ENCODE measurements at regions not wholly inside any gene's neighbourhood (a gene's known extent, or its start where the extent isn't known, plus 50 kb on each side); places are given as distances from the start of the nearest gene placed in this dataset.
"Not testable (repeated sequence)": the region's sequence is repeated elsewhere in the genome, so short reads cannot be mapped to it uniquely, and the experiment has no call there.

DNA sequence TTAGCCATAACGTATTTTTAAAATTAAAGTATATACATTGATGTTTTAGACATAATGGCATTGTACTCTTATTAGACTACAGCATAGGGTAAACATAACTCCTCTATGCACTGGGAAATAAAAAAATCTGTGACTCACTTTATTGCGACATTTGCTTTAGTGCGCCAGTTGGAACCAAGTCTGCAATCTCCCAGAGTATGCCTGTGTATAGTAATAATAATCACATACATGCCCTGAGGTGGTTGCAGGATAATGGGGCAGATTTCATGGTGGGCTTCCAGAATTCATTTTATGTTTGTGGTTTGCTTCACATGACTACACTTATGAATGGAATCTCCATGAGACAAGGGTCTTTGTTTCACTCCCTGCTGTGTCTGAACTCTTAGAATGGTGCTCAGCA is 66.9 kb upstream of the N4BP1 start:
- Mint-ChIP-seq H3K27ac (no peak overlapping the region), H3K9me3 (no peaks in the 10 kb centered on the region), H3K4me3 (no peak overlapping the region), H3K36me3 (ENCODE audit: low read depth) (no peaks in the 10 kb centered on the region), H3K27me3 (peaks cover 9% of the 10 kb centered on the region), H3K4me1 (no peaks in the 10 kb centered on the region)
- no peak for DNase-seq
- ChIA-PET POLR2A (no interaction called here), CTCF (no interaction called here)

DNA sequence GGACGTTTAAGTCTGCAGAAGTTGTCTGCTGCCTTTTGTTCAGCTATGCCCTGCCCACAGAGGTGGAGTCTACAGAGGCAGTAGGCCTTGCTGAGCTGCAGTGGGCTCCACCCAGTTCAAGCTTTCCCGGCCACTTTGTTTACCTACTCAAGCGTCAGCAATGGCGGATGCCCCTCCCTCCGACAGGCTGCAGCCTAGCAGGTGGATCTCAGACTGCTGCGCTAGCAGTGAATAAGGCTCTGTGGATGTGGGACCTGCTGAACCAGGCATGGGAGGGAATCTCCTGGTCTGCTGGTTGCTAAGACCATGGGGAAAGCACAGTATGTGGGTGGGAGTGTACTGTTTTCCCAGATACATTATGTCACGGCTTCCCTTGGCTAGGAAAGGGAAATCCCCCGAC is 58.2 kb upstream of the N4BP1 start:
- CTCF ChIA-PET; H3K4me1 Mint-ChIP-seq; H3K27ac Mint-ChIP-seq; H3K9me3 Mint-ChIP-seq; H3K4me3 Mint-ChIP-seq; H3K36me3 Mint-ChIP-seq (ENCODE audit: low read depth); POLR2A ChIA-PET; H3K27me3 Mint-ChIP-seq; DNase-seq: not testable (repeated sequence)

DNA sequence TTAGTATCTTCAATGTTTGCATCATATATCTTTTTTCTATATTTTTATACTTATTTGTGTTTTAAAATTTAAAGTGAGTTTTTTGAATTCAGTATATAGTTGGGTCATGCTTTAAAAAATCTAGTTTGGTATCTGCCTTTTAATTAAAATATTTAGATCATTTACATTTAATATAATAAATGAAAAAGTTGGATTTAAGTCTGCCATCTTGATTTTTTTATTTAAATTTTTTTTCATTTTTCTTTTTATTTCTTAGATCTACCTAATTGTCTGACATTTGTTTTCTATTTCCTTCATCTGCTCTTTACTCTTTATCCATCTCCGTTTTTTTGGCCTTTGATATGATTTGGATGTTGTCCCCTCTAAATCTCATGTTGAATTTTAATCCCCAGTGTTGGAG is 50.0 kb upstream of the N4BP1 start:
- ChIA-PET POLR2A (no interaction called here), CTCF (no interaction called here)
- Mint-ChIP-seq H3K4me1 (no peaks in the 10 kb centered on the region), H3K36me3 (ENCODE audit: low read depth) (peaks cover 3% of the 10 kb centered on the region), H3K27me3 (no peaks in the 10 kb centered on the region), H3K4me3 (no peak overlapping the region), H3K9me3 (peaks cover 13% of the 10 kb centered on the region), H3K27ac (no peak overlapping the region)
- no peak for DNase-seq
